ENCODE measurements at regions not wholly inside any gene's neighbourhood (a gene's known extent, or its start where the extent isn't known, plus 50 kb on each side); places are given as distances from the start of the nearest gene placed in this dataset.
"Not testable (repeated sequence)": the region's sequence is repeated elsewhere in the genome, so short reads cannot be mapped to it uniquely, and the experiment has no call there.

DNA sequence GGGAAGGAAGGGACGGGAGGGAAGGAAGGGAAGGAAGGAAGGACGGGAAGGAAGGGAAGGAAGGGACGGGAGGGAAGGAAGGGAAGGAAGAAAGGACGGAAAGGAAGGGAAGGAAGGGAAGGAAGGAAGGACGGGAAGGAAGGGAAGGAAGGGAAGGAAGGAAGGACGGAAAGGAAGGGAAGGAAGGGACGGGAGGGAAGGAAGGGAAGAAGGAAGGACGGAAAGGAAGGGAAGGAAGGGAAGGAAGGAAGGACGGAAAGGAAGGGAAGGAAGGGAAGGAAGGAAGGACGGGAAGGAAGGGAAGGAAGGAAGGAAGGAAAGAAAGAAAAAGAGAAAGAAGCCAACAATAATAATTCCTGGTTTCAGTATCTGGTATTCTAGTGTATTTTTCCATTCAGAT is 863.8 kb upstream of the WWC1 start:
- DNase-seq = not testable (repeated sequence)

DNA sequence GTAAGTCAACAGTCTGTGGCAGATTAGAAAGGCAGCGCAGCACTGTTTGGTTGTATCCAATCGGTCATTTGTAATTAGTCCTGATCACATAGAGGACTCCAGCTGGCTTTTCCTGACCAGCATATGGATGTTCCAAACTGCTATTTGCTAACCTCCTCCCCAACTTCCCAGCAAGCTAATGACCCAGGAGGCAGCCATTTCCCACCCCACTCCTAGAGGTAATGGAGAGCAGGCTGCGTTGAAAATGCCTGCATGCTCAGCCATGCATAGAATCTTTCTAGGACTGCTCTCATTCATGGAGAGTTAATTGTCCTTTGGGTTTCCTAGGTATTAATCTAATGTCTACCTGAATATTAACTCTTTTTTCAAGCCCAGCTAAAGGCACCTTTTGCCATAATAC is 850.6 kb upstream of the WWC1 start:
- DNase-seq = no peak

DNA sequence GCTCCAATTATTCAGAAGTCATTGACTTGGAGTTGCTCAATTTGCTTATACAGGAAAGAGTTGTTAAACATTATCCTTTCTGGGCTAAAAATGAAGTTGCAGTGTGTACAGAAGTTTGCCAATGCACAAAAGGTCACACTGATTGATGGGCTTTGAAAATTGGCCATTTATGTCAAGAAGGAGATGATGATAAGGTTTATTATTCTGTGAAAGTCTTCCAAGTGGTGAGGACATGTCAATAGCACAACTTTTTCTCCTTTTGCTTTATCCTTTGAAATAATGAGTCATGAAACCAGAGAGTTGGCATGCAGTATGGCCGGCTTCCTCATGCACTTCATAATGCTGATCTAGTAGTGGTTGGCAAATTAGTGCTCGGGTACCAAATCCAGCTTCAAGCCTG is 848.5 kb upstream of the WWC1 start:
- no peak for DNase-seq

DNA sequence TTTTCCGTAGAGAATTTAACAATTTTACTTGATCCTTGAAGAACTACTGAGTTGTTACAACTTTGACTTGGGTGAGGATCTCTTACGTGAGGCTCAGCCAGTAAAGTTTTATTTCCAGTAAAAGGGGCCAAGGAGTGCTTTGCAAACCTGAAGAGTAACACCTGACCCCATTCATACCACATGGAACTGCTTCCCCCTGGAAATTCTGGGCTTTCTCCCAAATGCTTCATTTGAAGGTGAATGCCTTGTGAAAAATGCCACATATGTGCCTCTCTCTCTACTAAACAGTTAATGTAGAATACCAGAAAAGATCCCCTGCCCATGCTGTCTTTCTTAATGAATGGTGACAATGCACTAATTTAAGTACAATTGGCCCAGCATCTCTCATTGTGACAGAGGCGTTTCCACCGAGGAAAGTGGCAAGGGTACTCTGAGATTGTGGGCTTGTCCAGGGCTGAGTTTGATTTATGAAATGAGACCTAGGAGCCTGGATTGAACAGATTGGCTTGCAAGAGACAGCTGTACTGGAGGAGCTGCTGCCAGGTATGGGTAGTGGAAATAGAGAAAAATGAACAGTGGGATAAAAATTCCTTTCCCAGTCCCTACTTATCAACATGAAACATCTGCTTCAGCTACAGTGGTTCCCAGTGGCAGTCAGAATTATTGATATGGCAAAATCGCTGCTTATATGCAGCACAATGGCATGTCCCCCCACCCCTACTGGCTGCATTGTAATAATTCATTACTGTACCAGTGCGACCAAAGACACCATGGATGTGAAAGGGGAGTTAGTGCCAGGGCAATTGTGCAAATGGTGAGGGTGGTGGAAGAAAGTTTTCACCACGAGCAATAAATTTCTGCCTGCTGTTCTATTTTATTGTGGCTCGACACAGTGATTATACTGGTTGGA is 843.7 kb upstream of the WWC1 start:
- DNase-seq = no peak

DNA sequence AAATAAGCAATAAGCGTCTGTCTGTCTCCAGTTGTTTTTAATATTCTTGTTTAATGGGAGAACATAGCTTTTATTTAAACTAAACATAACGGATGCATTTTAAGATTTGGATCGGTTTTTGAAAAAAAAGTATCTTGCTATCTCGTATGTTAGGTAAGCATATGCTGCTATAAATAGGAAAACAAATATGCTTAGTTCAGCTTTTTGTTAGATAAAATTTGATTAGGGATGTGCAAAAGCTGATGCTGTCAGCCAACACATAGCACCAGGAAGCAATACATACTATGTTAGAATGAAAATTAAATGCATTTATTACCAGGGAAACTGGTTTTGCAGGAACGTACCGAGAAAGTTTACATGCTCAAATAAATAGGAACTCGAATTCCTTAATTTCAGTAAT is 843.1 kb upstream of the WWC1 start:
- DNase-seq = no peak

DNA sequence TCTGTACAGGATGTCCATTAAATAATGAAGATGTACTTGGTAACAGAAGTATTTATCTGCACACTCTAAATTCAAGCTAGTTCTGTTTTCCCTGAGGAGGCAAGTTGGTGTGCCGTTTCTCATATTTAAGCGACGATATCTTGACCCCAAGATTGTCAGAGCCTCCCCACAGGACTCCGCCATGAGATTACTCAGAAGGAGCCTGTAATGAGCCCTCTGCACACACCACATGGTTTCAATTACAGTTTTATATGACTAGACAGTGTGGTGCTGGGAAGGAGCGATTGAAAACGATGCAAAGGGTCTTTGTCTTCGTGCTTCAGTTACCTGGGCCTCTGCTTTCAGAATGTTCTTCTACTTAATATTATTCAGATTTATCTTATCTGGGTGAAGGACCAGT is 840.4 kb upstream of the WWC1 start:
- DNase-seq = no peak

DNA sequence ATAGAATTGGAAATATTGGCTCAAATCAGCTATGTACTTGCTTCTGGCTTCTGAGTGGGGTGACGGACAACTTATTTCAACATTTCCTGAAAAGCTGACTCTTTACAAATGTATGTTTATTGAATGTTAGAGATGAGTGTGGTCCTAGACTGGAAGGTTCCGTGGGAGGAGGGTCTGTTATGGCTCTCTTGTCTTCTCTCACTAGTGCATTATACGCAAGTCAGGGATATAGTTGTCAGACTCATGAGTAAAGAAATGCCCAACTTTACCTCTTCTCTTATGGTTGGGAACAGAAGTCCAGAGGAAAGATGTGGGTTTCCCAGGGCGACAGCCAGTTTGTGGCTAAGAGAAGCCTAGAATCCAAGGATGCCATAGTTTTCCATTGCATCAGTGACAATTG is 839.3 kb upstream of the WWC1 start:
- no peak for DNase-seq

DNA sequence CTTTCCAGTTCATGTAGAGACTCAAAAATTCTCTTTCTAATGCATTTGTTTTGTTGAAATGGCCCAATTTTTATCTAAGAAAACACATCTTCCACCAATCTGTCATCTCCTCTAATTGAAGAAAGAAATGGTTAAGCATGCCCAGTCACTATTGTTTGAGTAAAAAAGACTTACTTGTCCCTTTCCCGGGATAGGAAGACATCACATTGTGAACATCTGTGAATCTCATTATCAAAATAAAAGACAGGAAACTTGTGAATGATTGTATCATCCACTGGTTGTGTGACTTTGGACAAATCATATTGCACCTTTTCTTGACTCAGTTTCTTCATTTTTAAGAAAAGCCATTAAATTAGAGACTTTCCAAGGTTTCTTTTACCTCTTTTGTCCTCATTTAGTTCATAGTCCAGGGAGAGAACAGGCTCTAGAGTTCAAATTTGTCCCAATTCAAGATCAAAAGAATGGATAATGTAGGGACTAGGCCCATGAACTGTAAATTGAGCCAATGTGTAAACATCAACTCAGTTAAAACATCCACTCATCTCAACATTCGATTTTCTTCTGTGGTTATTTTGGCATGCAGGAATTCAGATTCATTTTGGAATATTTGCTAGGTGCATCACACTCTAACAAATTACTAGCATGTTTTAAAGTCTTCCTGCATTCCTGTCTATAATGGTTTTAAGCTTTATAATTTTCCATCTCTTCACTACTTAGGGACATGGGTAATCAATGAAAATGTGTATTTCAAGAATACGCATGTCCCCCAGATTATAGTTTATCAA is 838.0 kb upstream of the WWC1 start:
- no peak for DNase-seq

DNA sequence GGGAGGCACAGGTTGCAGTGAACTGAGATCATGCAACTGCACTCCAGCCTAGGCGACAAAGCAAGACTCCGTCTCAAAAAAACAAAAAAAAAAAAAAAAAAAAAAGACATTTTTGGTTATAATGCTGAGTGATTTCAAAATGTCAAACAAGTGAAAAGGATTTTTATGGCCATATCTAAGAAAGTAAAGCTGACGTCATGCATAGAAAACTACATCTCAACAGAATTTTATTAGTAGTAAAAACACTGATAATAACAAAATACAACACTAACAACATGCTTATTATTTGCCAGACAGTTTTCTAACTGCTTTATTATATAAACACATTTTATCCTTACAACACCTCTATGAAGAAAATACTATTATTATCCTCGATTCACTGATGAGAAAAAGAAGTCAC is 833.0 kb upstream of the WWC1 start:
- DNase-seq = no peak

DNA sequence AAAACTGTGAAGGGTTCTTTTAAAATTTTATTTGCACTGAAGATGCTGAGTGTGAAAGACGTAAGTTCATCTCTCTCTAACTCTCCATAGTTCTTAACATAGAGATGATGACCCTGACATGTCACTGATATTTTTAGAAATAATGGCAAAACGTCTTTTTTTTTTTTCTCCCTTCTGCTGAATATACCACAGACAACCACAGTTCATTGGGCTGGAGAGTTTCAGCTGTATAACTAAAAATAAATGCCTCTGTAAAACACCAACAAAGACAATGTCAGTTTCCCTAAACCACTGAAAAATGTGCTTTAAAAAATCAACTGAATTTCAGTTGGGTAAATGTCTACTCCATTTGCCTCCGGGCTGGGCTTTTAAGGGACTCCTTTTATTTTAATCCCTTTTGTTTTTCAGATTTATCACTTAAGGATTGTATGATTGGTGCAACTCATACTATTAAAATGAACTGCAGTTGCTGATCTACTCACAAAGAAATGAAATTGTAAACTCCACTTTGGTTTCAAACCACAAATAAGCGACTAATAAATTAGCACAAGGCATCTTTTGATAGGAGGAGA is 830.9 kb upstream of the WWC1 start:
- no peak for DNase-seq

DNA sequence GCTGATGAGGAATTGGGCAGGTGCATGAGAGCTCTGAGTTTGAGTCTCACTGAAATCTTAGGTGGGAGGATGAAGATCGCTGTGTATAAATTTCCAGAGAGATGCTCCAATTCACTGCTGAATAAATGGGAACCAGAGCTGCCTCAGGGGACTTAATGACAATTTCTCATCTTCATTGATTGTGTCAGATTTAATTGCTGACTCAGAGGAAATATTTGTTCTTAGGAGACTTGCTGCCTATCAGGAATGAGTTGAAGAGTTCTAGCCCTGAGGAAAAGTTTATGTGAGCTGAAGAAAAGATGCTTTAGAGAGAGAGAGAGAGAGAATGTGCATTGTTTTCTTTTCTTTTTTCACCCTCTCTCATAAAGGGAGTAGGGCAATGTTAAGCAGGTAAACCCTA is 827.5 kb upstream of the WWC1 start:
- DNase-seq = no peak

DNA sequence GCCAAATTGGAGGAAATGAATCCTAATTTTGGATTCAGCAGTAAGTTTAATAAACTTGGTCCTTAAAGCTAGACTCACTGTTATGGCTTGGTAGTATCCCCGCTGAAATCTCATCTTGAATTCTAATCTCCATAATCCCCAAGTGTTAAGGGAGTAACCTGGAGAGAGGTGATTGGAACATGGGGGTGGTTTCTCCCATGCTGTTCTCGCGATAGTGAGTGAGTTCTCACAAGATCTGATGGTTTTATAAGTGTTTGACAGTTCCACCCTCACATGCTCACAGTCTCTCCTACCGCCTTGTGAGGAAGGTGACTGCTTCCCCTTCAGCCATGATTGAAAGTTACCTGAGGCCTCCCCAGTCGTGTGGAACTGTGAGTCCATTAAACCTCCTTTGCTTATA is 824.5 kb upstream of the WWC1 start:
- no peak for DNase-seq

DNA sequence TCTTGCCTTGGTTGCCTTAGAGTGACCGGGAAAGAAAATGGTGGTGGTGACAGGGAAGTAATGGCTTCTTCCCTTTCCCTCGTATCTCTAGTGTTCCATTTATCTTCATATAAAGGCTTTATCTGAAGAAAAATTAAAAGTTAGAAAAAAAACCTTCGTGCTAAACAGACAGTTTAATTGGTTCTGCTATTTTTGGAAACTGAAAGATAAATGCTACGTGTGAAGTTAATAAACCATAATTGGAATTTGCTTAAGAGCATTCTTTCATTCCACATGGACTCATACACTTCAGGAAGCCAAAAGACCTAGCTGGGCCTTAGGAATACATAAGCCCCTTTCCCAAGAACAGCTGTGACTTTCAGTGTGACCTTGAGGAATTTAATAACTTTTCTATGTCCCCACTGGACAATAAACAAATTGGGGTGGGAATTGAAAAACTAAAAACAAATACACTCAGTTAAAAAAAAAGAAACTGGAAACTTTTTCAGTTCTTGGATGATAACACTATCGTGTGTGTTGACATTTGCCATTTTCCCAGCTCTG is 818.8 kb upstream of the WWC1 start:
- DNase-seq = no peak

DNA sequence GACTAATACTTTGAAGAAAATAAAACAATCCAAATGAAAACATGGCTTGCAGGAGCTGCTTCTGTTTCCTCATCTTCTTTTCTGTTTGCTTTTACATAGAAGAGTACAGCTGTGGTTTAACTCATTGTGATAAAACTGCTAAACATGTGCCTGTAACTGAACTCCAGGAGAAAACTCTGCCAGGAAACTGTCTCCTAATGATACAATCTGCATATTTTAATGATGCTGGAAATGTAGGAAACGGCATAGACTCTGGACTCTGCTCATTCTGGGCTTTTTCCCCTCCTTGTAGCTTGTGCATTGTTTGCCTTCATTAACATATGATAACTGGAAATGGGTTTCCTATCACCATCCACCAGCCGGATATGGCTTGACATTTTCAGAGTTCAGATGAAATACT is 813.3 kb upstream of the WWC1 start:
- DNase-seq = no peak

DNA sequence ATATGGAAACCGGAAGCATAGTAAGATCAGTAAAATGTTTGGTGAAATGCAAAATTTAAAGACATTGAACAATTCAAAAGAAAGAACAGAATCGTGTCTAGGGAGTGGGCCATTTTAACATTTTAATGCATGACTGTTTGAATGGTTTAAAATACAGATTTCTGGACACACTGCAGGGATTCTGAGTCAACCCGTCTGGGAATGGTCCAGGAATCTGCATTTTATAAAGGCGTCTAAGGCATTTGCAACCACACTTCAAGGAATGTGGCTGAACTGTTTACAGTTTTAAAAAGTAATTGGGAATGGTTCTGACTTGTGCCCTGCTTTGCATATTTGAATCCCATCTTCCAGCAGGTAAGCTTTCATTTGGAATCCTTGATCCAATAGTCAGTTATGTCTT is 811.7 kb upstream of the WWC1 start:
- no peak for DNase-seq

DNA sequence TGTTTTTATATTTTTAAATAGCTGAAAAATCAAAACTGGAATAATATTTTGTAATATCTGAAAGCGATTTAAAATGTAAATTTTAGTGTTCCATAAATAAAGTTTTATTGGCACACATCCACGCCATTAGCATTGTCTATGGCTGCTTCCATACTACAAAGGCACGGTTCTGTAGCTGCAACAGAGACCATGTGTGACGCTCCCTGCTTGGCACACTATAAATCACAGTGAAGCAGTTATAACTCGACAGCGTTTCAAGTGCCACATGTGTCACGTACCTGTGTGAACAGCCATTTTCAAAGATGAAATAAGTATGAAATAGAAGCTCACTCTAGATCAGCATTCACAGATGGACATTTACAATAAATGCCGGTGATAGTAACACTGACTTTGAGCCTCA is 810.1 kb upstream of the WWC1 start:
- DNase-seq = no peak

DNA sequence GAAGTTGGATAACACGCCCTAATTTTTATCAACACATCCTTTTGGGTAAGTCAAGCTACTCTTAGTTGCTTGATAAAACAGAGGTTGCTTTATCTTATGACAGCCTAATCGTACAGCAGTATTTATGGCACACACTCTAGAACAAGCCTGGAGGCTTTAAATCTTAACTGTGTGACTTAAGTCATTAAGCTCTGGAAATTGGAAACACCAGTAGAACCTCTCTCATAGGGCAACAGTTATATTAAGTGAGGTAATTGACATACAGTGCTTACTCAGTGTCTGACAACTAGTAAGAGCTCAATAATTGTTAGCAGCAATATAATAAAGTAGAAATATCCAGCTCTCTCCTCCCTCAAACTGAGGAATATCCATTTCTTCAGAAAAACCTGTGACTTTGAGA is 808.9 kb upstream of the WWC1 start:
- DNase-seq = no peak

DNA sequence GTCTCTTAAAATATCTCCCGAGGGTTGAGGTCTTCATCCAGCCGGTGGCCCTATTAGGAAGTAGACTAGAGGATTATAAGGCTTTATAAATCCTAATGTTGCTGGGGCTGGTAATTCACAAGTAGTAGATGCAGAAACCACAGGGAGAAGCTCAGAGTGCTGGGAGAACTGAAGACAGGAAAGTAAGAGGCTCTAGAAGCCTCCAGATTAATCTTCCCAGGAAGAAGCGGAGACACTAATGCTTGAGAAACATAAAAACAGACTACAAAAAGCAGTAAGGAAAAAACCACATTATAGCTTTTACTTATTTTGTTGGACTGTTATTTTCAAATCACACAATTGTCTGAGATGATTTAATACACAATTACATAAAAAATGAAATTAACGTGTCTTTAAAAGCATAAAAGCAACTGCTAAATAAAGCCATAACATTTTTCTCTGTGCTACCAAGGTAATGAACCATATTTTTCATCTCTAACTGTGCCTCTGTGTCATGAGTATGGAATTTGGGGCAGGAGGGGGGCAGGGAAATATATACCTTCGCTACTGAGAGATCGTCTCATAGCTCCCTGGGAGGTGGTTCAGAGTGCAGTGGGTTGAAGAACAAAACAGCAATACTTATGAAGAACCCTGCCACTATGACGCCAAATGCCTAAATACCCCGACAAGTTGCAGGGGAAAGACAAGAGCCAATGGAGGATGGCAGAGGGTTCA is 806.2 kb upstream of the WWC1 start:
- DNase-seq = no peak

DNA sequence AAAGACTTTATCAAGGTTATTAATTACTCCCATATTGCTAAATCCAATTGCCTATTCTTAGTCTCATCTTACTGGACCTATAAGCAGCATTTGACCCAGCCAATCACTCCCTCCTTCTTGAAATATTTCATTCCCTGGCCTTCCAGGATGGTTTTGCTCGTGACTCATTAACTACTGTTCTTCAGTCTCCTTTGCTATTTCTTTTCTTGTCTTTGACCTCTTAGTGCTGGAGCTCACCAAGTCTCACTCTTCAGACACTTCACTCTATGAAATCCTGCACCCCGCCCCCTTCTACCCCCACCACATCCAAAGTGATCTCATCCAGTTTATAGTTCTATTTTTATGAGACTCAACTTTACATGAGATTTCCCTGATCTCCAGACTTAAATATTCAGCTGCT is 803.1 kb upstream of the WWC1 start:
- DNase-seq = no peak

DNA sequence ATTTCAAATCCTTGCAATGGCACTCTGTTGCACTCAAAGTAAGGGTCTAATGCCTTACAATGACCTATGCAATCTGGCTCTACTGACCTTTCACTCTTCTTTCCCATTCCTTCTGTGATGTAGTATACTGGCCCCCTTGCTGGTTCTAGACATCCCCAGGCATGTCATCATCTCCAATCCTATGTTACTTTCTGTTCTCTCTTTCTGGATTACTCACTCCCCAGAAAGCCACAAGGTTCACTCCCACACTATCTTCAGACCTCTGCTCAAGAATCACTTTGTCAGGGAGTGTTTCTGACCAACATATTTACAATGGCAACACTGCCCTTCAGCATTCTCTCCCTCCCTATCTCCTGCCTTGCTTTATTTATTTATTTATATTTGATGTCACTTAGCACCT is 802.2 kb upstream of the WWC1 start:
- DNase-seq = no peak

DNA sequence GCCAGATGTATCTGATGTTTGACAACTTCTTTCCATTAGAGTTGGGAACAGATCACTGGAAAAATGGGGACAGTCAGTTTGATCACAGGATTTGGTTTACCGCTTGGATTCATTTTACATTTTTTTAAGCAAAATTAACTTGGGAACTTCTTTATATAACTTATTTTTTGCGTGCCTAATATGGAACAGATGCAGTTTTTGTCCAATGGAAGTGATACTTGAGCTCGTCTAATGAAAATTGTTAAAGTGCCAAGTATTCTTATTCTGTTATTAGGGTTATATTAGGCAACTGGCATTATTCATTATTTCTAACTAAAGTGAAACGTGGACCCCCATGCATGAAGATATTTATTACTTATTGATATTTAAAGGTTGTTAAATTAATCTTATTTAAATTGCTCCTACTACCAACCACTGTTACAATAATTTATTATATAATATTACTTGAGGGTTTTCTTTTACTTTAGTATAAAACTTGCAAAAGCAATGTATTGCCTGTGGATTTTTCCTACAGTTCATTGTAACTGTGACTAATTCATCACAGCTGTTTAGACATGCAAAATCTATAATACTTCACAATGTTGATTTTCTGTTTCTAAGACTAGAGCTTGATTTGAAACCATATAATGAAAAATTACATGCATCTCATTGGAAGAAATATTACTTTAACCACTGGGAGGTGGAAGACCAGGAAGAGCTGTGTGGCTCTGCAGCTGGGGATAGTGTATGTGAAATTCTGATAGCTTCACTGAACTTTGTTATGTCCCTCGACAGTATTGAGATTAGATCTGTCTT is 787.3 kb upstream of the WWC1 start:
- no peak for DNase-seq

Measured in activated CD8-positive, alpha-beta memory T cell treated with anti-CD3 and anti-CD28 coated beads, Interleukin-2, amount 50 U/mL, for 4 hours (primary cell).